ENCODE measurements at regions not wholly inside any gene's neighbourhood (a gene's known extent, or its start where the extent isn't known, plus 50 kb on each side); places are given as distances from the start of the nearest gene placed in this dataset.
A peak's percentile ranks its signal among the peaks of the same experiment; 100 is the strongest.

GRCh38 chr1:54483875-54484437 lies 64.1 kb upstream of the ACOT11 start:
- no peak for TF ChIP-seq CTCF (IDR thresholded peaks at IDR 0.05)
- Histone ChIP-seq H3K4me3 (no peak overlapping the region), H3K27ac (no peak overlapping the region), H3K27me3 (ENCODE audit: low read depth) (no peaks in the 10 kb centered on the region), H3K9me3 (no peaks in the 10 kb centered on the region), H3K36me3 (no peaks in the 10 kb centered on the region), H3K4me1 (peaks cover 42% of the 10 kb centered on the region)
- ATAC-seq (no peak), DNase-seq (no peak)
- intact Hi-C loops (cut with DNase I): no loop called here

GRCh38 chr1:54481201-54481884 lies 66.7 kb upstream of the ACOT11 start:
- TF ChIP-seq CTCF (IDR thresholded peaks at IDR 0.05): no peak
- intact Hi-C loops (cut with DNase I): no loop called here
- Histone ChIP-seq H3K9me3 (no peaks in the 10 kb centered on the region), H3K27ac (no peak overlapping the region), H3K4me1 (peaks cover 24% of the 10 kb centered on the region), H3K4me3 (no peak overlapping the region), H3K27me3 (ENCODE audit: low read depth) (no peaks in the 10 kb centered on the region), H3K36me3 (no peaks in the 10 kb centered on the region)
- ATAC-seq: peak in 1 of 2 donors; percentile 45
- no peak for DNase-seq

GRCh38 chr1:54480525-54480848 lies 67.5 kb upstream of the ACOT11 start:
- H3K36me3 ChIP-seq: no peaks in the 10 kb centered on the region
- no peak for DNase-seq
- H3K4me3 ChIP-seq: no peak overlapping the region
- no peak overlapping the region for H3K27ac ChIP-seq
- ATAC-seq: no peak
- H3K4me1 ChIP-seq: peaks cover 24% of the 10 kb centered on the region
- peaks cover 3% of the 10 kb centered on the region for H3K27me3 ChIP-seq (ENCODE audit: low read depth)
- H3K9me3 ChIP-seq: no peaks in the 10 kb centered on the region
- intact Hi-C loops (cut with DNase I): no loop called here
- no peak for TF ChIP-seq CTCF (IDR thresholded peaks at IDR 0.05)

GRCh38 chr1:54479841-54480524 lies 68.0 kb upstream of the ACOT11 start:
- DNase-seq (no peak), ATAC-seq (no peak)
- Histone ChIP-seq H3K27ac (no peak overlapping the region), H3K9me3 (no peaks in the 10 kb centered on the region), H3K27me3 (ENCODE audit: low read depth) (peaks cover 8% of the 10 kb centered on the region), H3K36me3 (no peaks in the 10 kb centered on the region), H3K4me3 (no peak overlapping the region), H3K4me1 (peaks cover 24% of the 10 kb centered on the region)
- TF ChIP-seq CTCF (IDR thresholded peaks at IDR 0.05): no peak
- intact Hi-C loops (cut with DNase I): no loop called here

GRCh38 chr1:54479251-54479650 lies 68.8 kb upstream of the ACOT11 start:
- Histone ChIP-seq H3K9me3 (no peaks in the 10 kb centered on the region), H3K27me3 (ENCODE audit: low read depth) (peaks cover 16% of the 10 kb centered on the region), H3K36me3 (no peaks in the 10 kb centered on the region), H3K4me3 (no peak overlapping the region), H3K27ac (no peak overlapping the region), H3K4me1 (peaks cover 26% of the 10 kb centered on the region)
- no peak for TF ChIP-seq CTCF (IDR thresholded peaks at IDR 0.05)
- intact Hi-C loops (cut with DNase I): no loop called here
- ATAC-seq: no peak
- no peak for DNase-seq
